Lower leg skin (tissue), 3 donors: ENCODE measurements at regions not wholly inside any gene's neighbourhood (a gene's known extent, or its start where the extent isn't known, plus 50 kb on each side); places are given as distances from the start of the nearest gene placed in this dataset.

Experiments
- CTCF ChIP-seq, 3 donors: fragments of 450-650 bp; IDR thresholded peaks; one replicate each; pipeline ENCODE4 v1.5.1; 2016; ENCODE audit warnings: antibody characterized with exemption in 3 of 3, mild to moderate bottlenecking in 3 of 3, moderate library complexity in 2 of 3
- POLR2A ChIP-seq, 2 donors: fragments of 450-650 bp; IDR thresholded peaks; one replicate each; pipeline ENCODE4 v1.6.1; 2016 to 2017; ENCODE audit warnings: antibody characterized with exemption in 2 of 2, mild to moderate bottlenecking in 1 of 2, moderate library complexity in 1 of 2

DNA sequence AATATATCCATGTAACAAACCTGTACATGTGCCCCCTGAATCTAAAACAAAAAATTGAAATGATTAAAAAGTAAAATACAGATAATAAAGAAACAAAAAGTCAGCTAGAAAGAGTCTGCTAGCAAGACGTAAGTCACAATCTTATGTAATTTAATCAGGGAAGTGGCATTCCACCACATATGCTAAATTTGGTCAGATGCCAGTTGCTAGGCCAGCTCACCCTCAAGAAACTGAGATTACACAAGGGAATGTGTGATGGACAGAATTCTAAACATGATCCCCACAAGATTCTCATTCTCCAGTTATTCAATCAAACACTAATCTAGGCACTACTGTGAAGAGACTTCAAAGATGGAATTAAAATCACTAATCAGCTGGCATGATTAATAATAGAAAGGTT, 689.3 kb downstream of the CENPC start:
- TF ChIP-seq CTCF (IDR thresholded peaks at IDR 0.05) (no peak), POLR2A (IDR thresholded peaks at IDR 0.05) (no peak)
